GM18502 (cell line): ENCODE measurements at regions not wholly inside any gene's neighbourhood (a gene's known extent, or its start where the extent isn't known, plus 50 kb on each side); places are given as distances from the start of the nearest gene placed in this dataset.

ENCODE experiments used
- ATAC-seq: cut with Tn5 transposase; IDR thresholded peaks from one replicate; pipeline ENCODE4 v1.9.1; 2021; ENCODE audit warnings: mild to moderate bottlenecking; ENCODE audit not compliant: unreplicated experiment, poor library complexity

- ATAC-seq: no peak
These were observed 865.5 kb downstream of the TMEM182 start for GRCh38 chr2:103627301-103627700.

- no peak for ATAC-seq
These were observed 877.1 kb downstream of the TMEM182 start for GRCh38 chr2:103638978-103639377.

- no peak for ATAC-seq
These were observed 894.7 kb downstream of the TMEM182 start for GRCh38 chr2:103656558-103656957.

- ATAC-seq: no peak
These were observed 898.7 kb downstream of the TMEM182 start for GRCh38 chr2:103660519-103660918.

GRCh38 chr2:103660947-103661346 lies 899.1 kb downstream of the TMEM182 start:
- no peak for ATAC-seq

- ATAC-seq: no peak
These were observed 902.9 kb downstream of the TMEM182 start for GRCh38 chr2:103664690-103665089.

- no peak for ATAC-seq
These were observed 905.6 kb downstream of the TMEM182 start for GRCh38 chr2:103667335-103667884.

- no peak for ATAC-seq
These were observed 907.7 kb downstream of the TMEM182 start for GRCh38 chr2:103669531-103669930.
